ENCODE measurements at regions not wholly inside any gene's neighbourhood (a gene's known extent, or its start where the extent isn't known, plus 50 kb on each side); places are given as distances from the start of the nearest gene placed in this dataset.

GRCh38 chr9:110050925-110051355 lies 157.0 kb downstream of the C9orf152 start:
- TF ChIP-seq POLR2A (IDR thresholded peaks at IDR 0.05) (no peak), POLR2AphosphoS5 (IDR thresholded peaks at IDR 0.05) (no peak)
